Liver (tissue), 8 donors: ENCODE measurements at regions not wholly inside any gene's neighbourhood (a gene's known extent, or its start where the extent isn't known, plus 50 kb on each side); places are given as distances from the start of the nearest gene placed in this dataset.
"Not testable (repeated sequence)": the region's sequence is repeated elsewhere in the genome, so short reads cannot be mapped to it uniquely, and the experiment has no call there.

Experiments
- DNase-seq: peaks from one replicate; pipeline ENCODE4 v3.0.0-alpha.2; 2017; ENCODE audit warnings: low spot score
- H3K27ac ChIP-seq, 2 donors: one replicate each; pipeline ENCODE4 v1.7.0; 2013; ENCODE audit warnings: inconsistent platforms in 2 of 2, low read length in 2 of 2, control low read depth in 1 of 2, low read depth in 1 of 2, mild to moderate bottlenecking in 1 of 2
- H3K27me3 ChIP-seq, 4 donors: one replicate each; pipeline versions ENCODE4 v1.6.1 to v1.7.0; 2013; ENCODE audit warnings: low read length in 3 of 4, inconsistent platforms in 1 of 4, mild to moderate bottlenecking in 1 of 4, moderate library complexity in 1 of 4; ENCODE audit not compliant: control insufficient read depth in 4 of 4, insufficient read depth in 4 of 4
- H3K36me3 ChIP-seq, 4 donors: one replicate each; pipeline versions ENCODE4 v1.6.1 to v1.7.0; 2013; ENCODE audit warnings: low read length in 3 of 4, mild to moderate bottlenecking in 3 of 4, low read depth in 1 of 4, moderate library complexity in 1 of 4; ENCODE audit not compliant: control insufficient read depth in 4 of 4, insufficient read depth in 3 of 4
- H3K4me1 ChIP-seq, 4 donors: one replicate each; pipeline versions ENCODE4 v1.6.1 to v1.7.0; 2013; ENCODE audit warnings: low read length in 3 of 4, mild to moderate bottlenecking in 3 of 4, moderate library complexity in 1 of 4; ENCODE audit not compliant: control insufficient read depth in 4 of 4, insufficient read depth in 4 of 4
- H3K4me3 ChIP-seq, 3 donors: one replicate each; pipeline versions ENCODE4 v1.6.1 to v1.7.0; 2013; ENCODE audit warnings: low read length in 3 of 3, control low read depth in 1 of 3, low read depth in 1 of 3, mild to moderate bottlenecking in 1 of 3
- H3K9ac ChIP-seq, 2 donors: one replicate each; pipeline ENCODE4 v1.7.0; 2013; ENCODE audit warnings: low read length in 2 of 2, mild to moderate bottlenecking in 2 of 2, moderate library complexity in 2 of 2, control low read depth in 1 of 2, low read depth in 1 of 2
- H3K9me3 ChIP-seq, 4 donors: one replicate each; pipeline versions ENCODE4 v1.6.1 to v1.7.0; 2013; ENCODE audit warnings: low read length in 3 of 4; ENCODE audit not compliant: control insufficient read depth in 4 of 4
- CTCF ChIP-seq: fragments of 150-350 bp; IDR thresholded peaks from 2 replicates; pipeline ENCODE4 v1.5.1; 2017; ENCODE audit warnings: improper control_type of control experiment, low read depth, low read length; ENCODE audit not compliant: missing input control
- FOXA1 ChIP-seq: IDR thresholded peaks from 2 replicates; pipeline ENCODE4 v1.6.1; 2016; ENCODE audit warnings: antibody characterized with exemption
- GABPA ChIP-seq, 2 donors: IDR thresholded peaks in 1 of 2; conservative IDR thresholded peaks in 1 of 2; 2 replicates each; pipeline ENCODE4 v1.6.1; 2016; ENCODE audit warnings: antibody characterized with exemption in 2 of 2, mild to moderate bottlenecking in 1 of 2, moderate library complexity in 1 of 2
- RXRA ChIP-seq, 2 donors: IDR thresholded peaks; 2 replicates each; pipeline ENCODE4 v1.6.1; 2017 to 2018; ENCODE audit warnings: antibody characterized with exemption in 2 of 2, mild to moderate bottlenecking in 1 of 2
- SP1 ChIP-seq: IDR thresholded peaks from 2 replicates; pipeline ENCODE4 v1.6.1; 2018; ENCODE audit warnings: antibody characterized with exemption, mild to moderate bottlenecking
- ZBTB33 ChIP-seq: IDR thresholded peaks from 2 replicates; pipeline ENCODE4 v1.6.1; 2016; ENCODE audit warnings: antibody characterized with exemption
- WGBS: extraction: QIAGEN DNeasy Blood & Tissue Kit; methylation state at CpG from one replicate; pipeline ENCODE4 v1.1.7; 2013; 5-methylcytosine and 5-hydroxymethylcytosine counted together
- TF ChIP-seq, protein P1 (sequence below): IDR thresholded peaks from 2 replicates; pipeline ENCODE4 v1.6.1; 2016; ENCODE audit warnings: antibody characterized with exemption
- donor health status: healthy.
- donor health status: healthy.
- donor health status: healthy.
- donor health status: healthy.
- donor health status: healthy.

DNA sequence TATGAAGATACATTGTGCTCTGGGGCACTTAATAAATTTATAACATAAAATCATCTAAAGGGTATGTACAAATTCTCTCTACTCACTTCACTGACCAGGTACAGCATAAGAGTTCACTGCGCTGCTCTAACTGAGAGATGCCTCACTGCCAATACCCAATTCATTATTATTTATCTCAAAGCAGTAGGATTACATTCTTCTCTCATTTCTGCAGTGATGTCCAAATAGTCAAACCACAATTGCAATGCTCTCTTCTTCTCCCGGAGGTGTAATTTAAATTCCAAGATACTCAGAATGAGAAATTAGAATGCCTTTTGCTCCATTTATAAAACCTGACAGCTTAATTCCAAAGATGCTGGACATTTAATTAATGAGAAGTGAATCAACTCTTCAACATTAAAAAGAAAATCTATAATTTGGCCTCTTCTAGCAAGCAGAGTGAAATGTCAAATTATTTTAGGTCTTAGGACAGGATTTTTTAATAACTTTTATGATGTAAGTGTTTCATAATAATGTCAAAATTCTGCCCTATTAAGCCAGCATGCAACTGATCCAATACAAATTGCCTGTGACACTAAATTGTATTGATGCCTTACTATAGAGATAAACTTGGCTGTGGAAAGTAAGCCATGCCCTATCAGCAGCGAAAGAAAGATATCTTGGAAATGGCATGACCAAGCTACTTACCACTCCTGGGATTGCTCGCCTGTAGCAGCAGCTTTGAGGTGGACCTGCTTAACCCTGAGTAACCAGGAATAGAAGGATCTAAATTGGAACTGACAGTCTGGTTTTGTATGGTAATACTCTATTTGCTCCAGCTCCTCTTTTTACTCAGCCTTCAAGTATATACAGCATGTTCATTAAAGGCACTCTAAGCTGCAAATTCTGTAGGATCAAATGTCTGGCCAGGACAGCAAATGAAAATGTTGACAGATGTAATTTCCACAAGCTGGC lies 374.2 kb upstream of the TYRP1 start:
- WGBS = 69% methylated on average over 4 of the region's 4 CpGs
- Histone ChIP-seq H3K4me1 (no peaks in the 10 kb centered on the region), H3K9ac (no peak overlapping the region), H3K27ac (no peak overlapping the region), H3K9me3 (no peaks in the 10 kb centered on the region), H3K36me3 (no peaks in the 10 kb centered on the region), H3K4me3 (no peak overlapping the region), H3K27me3 (peaks cover 0 to 2% (median 0%) of the 10 kb centered on the region in 4 donors)
- TF ChIP-seq, protein P1, sequence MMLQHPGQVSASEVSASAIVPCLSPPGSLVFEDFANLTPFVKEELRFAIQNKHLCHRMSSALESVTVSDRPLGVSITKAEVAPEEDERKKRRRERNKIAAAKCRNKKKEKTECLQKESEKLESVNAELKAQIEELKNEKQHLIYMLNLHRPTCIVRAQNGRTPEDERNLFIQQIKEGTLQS = no peak
- TF ChIP-seq GABPA (IDR thresholded peaks at IDR 0.05 in 1 of 2, conservative IDR thresholded peaks at IDR 0.05 in 1 of 2) = no peak
- no peak for TF ChIP-seq CTCF
- no peak for TF ChIP-seq ZBTB33
- no peak for TF ChIP-seq FOXA1
- no peak for TF ChIP-seq RXRA (IDR thresholded peaks at IDR 0.05)
- no peak for DNase-seq

- Histone ChIP-seq H3K9me3 (no peaks in the 10 kb centered on the region), H3K27me3 (no peaks in the 10 kb centered on the region), H3K36me3 (no peaks in the 10 kb centered on the region), H3K27ac (no peak overlapping the region), H3K9ac (no peak overlapping the region), H3K4me1 (peaks cover 0 to 7% (median 4%) of the 10 kb centered on the region in 4 donors), H3K4me3 (no peak overlapping the region)
- TF ChIP-seq CTCF (no peak), SP1 (peak; percentile 1)
- DNase-seq = no peak
- WGBS = 66% methylated on average over 5 of the region's 5 CpGs
Measured at GRCh38 chr9:12329623-12329985, 363.6 kb upstream of the TYRP1 start.

DNA sequence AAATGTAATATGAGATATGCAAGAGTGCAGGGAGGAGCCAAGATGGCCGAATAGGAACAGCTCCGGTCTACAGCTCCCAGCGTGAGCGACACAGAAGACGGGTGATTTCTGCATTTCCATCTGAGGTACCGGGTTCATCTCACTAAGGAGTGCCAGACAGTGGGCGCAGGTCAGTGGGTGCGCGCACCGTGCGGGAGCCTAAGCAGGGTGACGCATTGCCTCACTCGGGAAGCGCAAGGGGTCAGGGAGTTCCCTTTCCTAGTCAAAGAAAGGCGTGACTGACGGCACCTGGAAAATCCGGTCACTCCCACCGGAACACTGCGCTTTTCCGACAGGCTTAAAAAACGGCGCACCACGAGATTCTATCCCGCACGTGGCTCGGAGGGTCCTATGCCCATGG lies 359.2 kb upstream of the TYRP1 start:
- WGBS = 78% methylated on average over 26 of the region's 26 CpGs
- H3K27me3 ChIP-seq, H3K4me1 ChIP-seq, H3K27ac ChIP-seq, H3K36me3 ChIP-seq, DNase-seq, H3K4me3 ChIP-seq, H3K9ac ChIP-seq, H3K9me3 ChIP-seq: not testable (repeated sequence)
